Body of pancreas (tissue), 4 donors: ENCODE measurements at regions not wholly inside any gene's neighbourhood (a gene's known extent, or its start where the extent isn't known, plus 50 kb on each side); places are given as distances from the start of the nearest gene placed in this dataset.

Source experiments
- ATAC-seq: fragments of 150-250 bp; one replicate; pipeline ENCODE4 v1.9.1; 2016
- DNase-seq, 4 donors: peaks; one replicate each; pipeline ENCODE4 v3.0.0-alpha.2; 2019
- H3K27ac ChIP-seq, 4 donors: fragments of 200-600 bp; sonication (generic); 1 replicate in 3 of 4; 2 replicates in 1 of 4; pipeline versions ENCODE4 v1.5.1 to v1.6.1; 2016 to 2019; ENCODE audit warnings: mild to moderate bottlenecking in 1 of 4, mixed read lengths in 1 of 4, moderate library complexity in 1 of 4
- H3K27me3 ChIP-seq, 2 donors: fragments of 200-600 bp; sonication (generic); one replicate each; pipeline ENCODE4 v1.6.0; 2016; ENCODE audit warnings: mild to moderate bottlenecking in 1 of 2
- H3K36me3 ChIP-seq, 2 donors: fragments of 200-600 bp; sonication (generic); replicated peaks in 1 of 2; 2 replicates each; pipeline ENCODE4 v1.5.1; 2016; ENCODE audit warnings: low read depth in 2 of 2; ENCODE audit not compliant: insufficient read depth in 1 of 2
- H3K4me1 ChIP-seq: fragments of 200-600 bp; sonication (generic); one replicate; pipeline ENCODE4 v1.6.0; 2016
- H3K4me3 ChIP-seq, 2 donors: fragments of 200-600 bp; sonication (generic); 1 replicate in 1 of 2; 2 replicates in 1 of 2; pipeline ENCODE4 v1.5.1; 2016 to 2019
- H3K9me3 ChIP-seq, 3 donors: fragments of 200-600 bp; sonication (generic); 1 replicate in 2 of 3; 2 replicates in 1 of 3; pipeline ENCODE4 v1.5.1; 2016
- CTCF ChIP-seq, 7 experiments: fragments of 450-650 bp in 4 of 7; fragments of 200-600 bp in 3 of 7; sonication (generic) in 3 of 7; IDR thresholded peaks; one replicate each; pipeline ENCODE4 v1.5.1; 2016 to 2019; ENCODE audit warnings: antibody characterized with exemption in 7 of 7
- POLR2A ChIP-seq, 3 donors: fragments of 450-650 bp; IDR thresholded peaks; one replicate each; pipeline ENCODE4 v1.6.1; 2016; ENCODE audit warnings: antibody characterized with exemption in 3 of 3, mild to moderate bottlenecking in 2 of 3
- WGBS, 2 donors: methylation state at CpG; one replicate each; pipeline ENCODE4 v1.1.5; 2017; 5-methylcytosine and 5-hydroxymethylcytosine counted together
- intact Hi-C: fragments of 100-400 bp; cut with DNase I; formaldehyde crosslinking; loops from one replicate; pipeline ENCODE4 v1.15.1; 2023

DNA sequence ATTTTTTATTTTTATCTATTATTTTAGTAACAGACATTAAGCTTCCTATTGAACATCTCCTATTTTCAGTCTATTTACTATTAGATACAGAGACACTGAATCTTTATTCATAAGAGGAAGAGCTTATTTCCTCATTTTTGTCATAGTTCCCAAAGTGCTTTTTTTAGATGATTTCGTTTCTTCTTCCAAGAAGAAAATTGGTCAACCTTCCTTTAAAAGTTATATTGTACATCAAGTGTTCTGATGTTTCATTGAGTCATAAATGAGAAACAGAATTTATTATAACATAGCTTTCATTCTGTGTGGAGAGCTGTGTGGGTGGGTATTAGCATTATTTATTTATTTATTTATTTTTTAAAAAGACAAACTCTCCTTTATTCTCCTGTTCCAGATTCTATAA lies 50.6 kb upstream of the BACH1 start:
- no peak for TF ChIP-seq CTCF (IDR thresholded peaks at IDR 0.05)
- TF ChIP-seq POLR2A (IDR thresholded peaks at IDR 0.05) = no peak
- H3K27me3 ChIP-seq = no peaks in the 10 kb centered on the region
- H3K27ac ChIP-seq = no peak overlapping the region
- H3K9me3 ChIP-seq = no peaks in the 10 kb centered on the region
- 50 to 55% methylated on average over 1 of the region's 1 CpG for WGBS, 2 donors
- ATAC-seq = no peak
- intact Hi-C loops = no loop called here
- H3K36me3 ChIP-seq = no peaks in the 10 kb centered on the region
- no peak overlapping the region for H3K4me3 ChIP-seq
- no peak for DNase-seq
- peaks cover 7% of the 10 kb centered on the region for H3K4me1 ChIP-seq
